PC-9 (cell line): ENCODE measurements at regions not wholly inside any gene's neighbourhood (a gene's known extent, or its start where the extent isn't known, plus 50 kb on each side); places are given as distances from the start of the nearest gene placed in this dataset.

Experiments
- BruUV-seq: library from RNA; stranded (reverse); fragments of 400-500 nt; replicated peaks from 2 replicates; lab custom pipeline; 2021; lab: Mats Ljungman, UMichigan
- CTCF ChIA-PET: fragments of 300-600 bp; sonication (Branson Sonifier 250); formaldehyde crosslinking; loops from one replicate; lab custom pipeline; 2022; ENCODE audit warnings: antibody characterized with exemption; lab: Charles Lee
- POLR2A ChIA-PET: fragments of 300-600 bp; sonication (Branson Sonifier 250); formaldehyde crosslinking; loops from one replicate; lab custom pipeline; 2022; ENCODE audit warnings: antibody characterized with exemption; ENCODE audit not compliant: unreplicated experiment; lab: Charles Lee
- DNase-seq, 2 experiments: peaks; one replicate each; pipeline versions ENCODE4 v3.0.0 to v3.0.0-alpha.2; 2015 to 2022; ENCODE audit warnings: mixed read lengths in 1 of 2
- H2AFZ ChIP-seq: fragments of 200-600 bp; sonication (generic); 2 replicates; pipeline ENCODE4 v1.8.1; 2017; ENCODE audit warnings: antibody characterized with exemption
- H3F3A ChIP-seq: fragments of 200-600 bp; sonication (generic); 2 replicates; pipeline ENCODE4 v1.8.1; 2017; ENCODE audit warnings: antibody characterized with exemption, mild to moderate bottlenecking, low read depth; ENCODE audit not compliant: insufficient read depth
- H3K27ac ChIP-seq: fragments of 200-600 bp; sonication (generic); 2 replicates; pipeline ENCODE4 v1.6.1; 2016; ENCODE audit warnings: mixed run types
- H3K27me3 ChIP-seq: fragments of 200-600 bp; sonication (generic); 2 replicates; pipeline ENCODE4 v1.6.1; 2016; ENCODE audit warnings: low read depth, mixed run types; ENCODE audit not compliant: insufficient read depth
- H3K36me3 ChIP-seq: fragments of 200-600 bp; sonication (generic); 2 replicates; pipeline ENCODE4 v1.6.1; 2016; ENCODE audit warnings: low read depth, mixed run types
- H3K4me1 ChIP-seq: fragments of 200-600 bp; sonication (generic); replicated peaks from 2 replicates; pipeline ENCODE4 v1.6.1; 2016; ENCODE audit warnings: mixed run types; ENCODE audit not compliant: insufficient read depth
- H3K4me2 ChIP-seq: fragments of 200-600 bp; sonication (generic); 2 replicates; pipeline ENCODE4 v1.6.1; 2017; ENCODE audit warnings: mixed run types
- H3K4me3 ChIP-seq: fragments of 200-600 bp; sonication (generic); 2 replicates; pipeline ENCODE4 v1.6.1; 2016; ENCODE audit warnings: mixed run types
- H3K79me2 ChIP-seq: fragments of 200-600 bp; sonication (generic); 2 replicates; pipeline ENCODE4 v1.6.1; 2017; ENCODE audit warnings: low read depth, mixed run types
- H3K9me2 ChIP-seq: fragments of 200-600 bp; sonication (generic); 2 replicates; pipeline ENCODE4 v1.8.1; 2017; ENCODE audit warnings: mild to moderate bottlenecking; ENCODE audit not compliant: insufficient read depth
- H3K9me3 ChIP-seq: fragments of 200-600 bp; sonication (generic); 2 replicates; pipeline ENCODE4 v1.8.1; 2016; ENCODE audit warnings: low read depth; ENCODE audit not compliant: insufficient read depth
- H4K20me1 ChIP-seq: fragments of 200-600 bp; sonication (generic); 2 replicates; pipeline ENCODE4 v1.8.1; 2017; ENCODE audit not compliant: insufficient read depth
- EZH2 ChIP-seq: fragments of 200-600 bp; sonication (generic); IDR thresholded peaks from 2 replicates; pipeline ENCODE4 v1.8.0; 2017; ENCODE audit warnings: antibody characterized with exemption, low read depth
- intact Hi-C: fragments of 100-400 bp; cut with micrococcal nuclease; formaldehyde crosslinking; loops from one replicate; pipeline ENCODE4 v1.10.0; 2022; ENCODE audit not compliant: unreplicated experiment
- TF ChIP-seq, protein P1 (sequence below): fragments of 200-600 bp; sonication (generic); conservative IDR thresholded peaks from 2 replicates; pipeline ENCODE4 v1.6.1; 2017; ENCODE audit warnings: mixed run types, antibody characterized with exemption, mild to moderate bottlenecking, moderate library complexity

GRCh38 chr7:46356371-46356770 is 435.3 kb upstream of the IGFBP3 start:
- BruUV-seq, result no TSS peak
- CTCF ChIA-PET, result no interaction called here

DNA sequence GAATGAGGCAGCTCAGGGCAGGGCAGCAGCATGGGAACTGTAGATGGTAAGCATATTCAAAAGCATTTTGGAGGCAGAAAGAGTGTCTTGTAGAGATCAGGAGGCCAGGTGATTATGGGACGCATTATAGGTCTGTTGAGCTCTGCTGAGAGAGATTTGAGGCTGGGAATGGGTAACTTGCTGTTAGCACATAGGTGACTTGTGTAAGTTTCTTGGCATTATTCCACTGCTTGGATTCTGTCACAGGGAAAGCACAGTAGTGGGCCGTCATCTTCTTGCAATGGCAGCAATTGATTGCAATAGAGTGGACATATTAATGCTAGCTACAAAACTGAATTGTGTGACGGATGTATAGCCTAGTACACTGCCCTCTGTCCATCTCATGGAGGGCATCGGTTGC is 434.3 kb upstream of the IGFBP3 start:
- Histone ChIP-seq H3K27ac (no peak overlapping the region), H3K27me3 (no peaks in the 10 kb centered on the region), H3K79me2 (no peaks in the 10 kb centered on the region), H3K4me3 (no peak overlapping the region), H3K9me2 (no peaks in the 10 kb centered on the region), H2AFZ (no peak overlapping the region), H4K20me1 (no peaks in the 10 kb centered on the region), H3K9me3 (no peaks in the 10 kb centered on the region), H3F3A (no peaks in the 10 kb centered on the region), H3K36me3 (no peaks in the 10 kb centered on the region), H3K4me1 (peaks cover 8% of the 10 kb centered on the region), H3K4me2 (no peak overlapping the region)
- CTCF ChIA-PET, result no interaction called here
- intact Hi-C loops, result loop anchor here (10.0 kb wide), 1 partner anchor 1201 kb away; the partner anchor contains the start of gene RAMP3
- no peak for TF ChIP-seq EZH2
- TF ChIP-seq, protein P1, sequence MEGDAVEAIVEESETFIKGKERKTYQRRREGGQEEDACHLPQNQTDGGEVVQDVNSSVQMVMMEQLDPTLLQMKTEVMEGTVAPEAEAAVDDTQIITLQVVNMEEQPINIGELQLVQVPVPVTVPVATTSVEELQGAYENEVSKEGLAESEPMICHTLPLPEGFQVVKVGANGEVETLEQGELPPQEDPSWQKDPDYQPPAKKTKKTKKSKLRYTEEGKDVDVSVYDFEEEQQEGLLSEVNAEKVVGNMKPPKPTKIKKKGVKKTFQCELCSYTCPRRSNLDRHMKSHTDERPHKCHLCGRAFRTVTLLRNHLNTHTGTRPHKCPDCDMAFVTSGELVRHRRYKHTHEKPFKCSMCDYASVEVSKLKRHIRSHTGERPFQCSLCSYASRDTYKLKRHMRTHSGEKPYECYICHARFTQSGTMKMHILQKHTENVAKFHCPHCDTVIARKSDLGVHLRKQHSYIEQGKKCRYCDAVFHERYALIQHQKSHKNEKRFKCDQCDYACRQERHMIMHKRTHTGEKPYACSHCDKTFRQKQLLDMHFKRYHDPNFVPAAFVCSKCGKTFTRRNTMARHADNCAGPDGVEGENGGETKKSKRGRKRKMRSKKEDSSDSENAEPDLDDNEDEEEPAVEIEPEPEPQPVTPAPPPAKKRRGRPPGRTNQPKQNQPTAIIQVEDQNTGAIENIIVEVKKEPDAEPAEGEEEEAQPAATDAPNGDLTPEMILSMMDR, result no peak
- POLR2A ChIA-PET, result no interaction called here
- DNase-seq, result no peak
- no TSS peak for BruUV-seq

More at GRCh38 chr7:46356371-46356770, 435.3 kb upstream of the IGFBP3 start:
- Histone ChIP-seq H2AFZ (no peak overlapping the region), H3K79me2 (no peaks in the 10 kb centered on the region), H3K27ac (no peak overlapping the region), H3K27me3 (no peaks in the 10 kb centered on the region), H3K36me3 (no peaks in the 10 kb centered on the region), H3K4me2 (no peak overlapping the region), H3K9me3 (no peaks in the 10 kb centered on the region), H3K4me1 (peaks cover 8% of the 10 kb centered on the region), H4K20me1 (no peaks in the 10 kb centered on the region), H3F3A (no peaks in the 10 kb centered on the region), H3K9me2 (no peaks in the 10 kb centered on the region), H3K4me3 (no peak overlapping the region)
- DNase-seq, result no peak
- TF ChIP-seq EZH2, result no peak
- TF ChIP-seq, protein P1, result no peak
- intact Hi-C loops, result loop anchor here (10.0 kb wide), 1 partner anchor 1202 kb away; the partner anchor contains the start of gene RAMP3
- POLR2A ChIA-PET, result no interaction called here

GRCh38 chr7:46352004-46352954 is 431.2 kb upstream of the IGFBP3 start:
- H3K4me2 ChIP-seq, result no peak overlapping the region
- POLR2A ChIA-PET, result no interaction called here
- no peaks in the 10 kb centered on the region for H3F3A ChIP-seq
- no peaks in the 10 kb centered on the region for H3K36me3 ChIP-seq
- peaks cover 8% of the 10 kb centered on the region for H3K4me1 ChIP-seq
- H3K9me2 ChIP-seq, result 0 out of 2 replicates have a peak, but pooled peaks cover 3% of the 10 kb centered on the region
- peak; percentile 81 to 88 for DNase-seq
- H3K27me3 ChIP-seq, result no peaks in the 10 kb centered on the region
- H3K27ac ChIP-seq, result peak overlapping the region; percentile 14; the same call in 1 of the 2 replicates
- H4K20me1 ChIP-seq, result no peaks in the 10 kb centered on the region
- CTCF ChIA-PET, result interaction anchor here (0.6 to 1.1 kb wide), 3 partner anchors 58 to 430 kb away, joined by 3 to 5 read pairs (median 4); partner anchors contain the start of gene IGFBP3
- no peaks in the 10 kb centered on the region for H3K9me3 ChIP-seq
- BruUV-seq, result no TSS peak
- no peak overlapping the region for H2AFZ ChIP-seq
- H3K4me3 ChIP-seq, result no peak overlapping the region
- no peaks in the 10 kb centered on the region for H3K79me2 ChIP-seq
- TF ChIP-seq, protein P1, result peak; percentile 97
- TF ChIP-seq EZH2, result no peak
- intact Hi-C loops, result loop anchor here (1.0 to 10.0 kb wide), 15 partner anchors 61 to 1197 kb away; partner anchors contain the start of gene RAMP3
